HG03139 (cell line): ENCODE measurements at regions not wholly inside any gene's neighbourhood (a gene's known extent, or its start where the extent isn't known, plus 50 kb on each side); places are given as distances from the start of the nearest gene placed in this dataset.
"Not testable (repeated sequence)": the region's sequence is repeated elsewhere in the genome, so short reads cannot be mapped to it uniquely, and the experiment has no call there.

Experiments used
- ATAC-seq: cut with Tn5 transposase; IDR thresholded peaks from one replicate; pipeline ENCODE4 v1.9.1; 2021; ENCODE audit not compliant: unreplicated experiment

GRCh38 chr2:113386780-113387433 is 50.6 kb upstream of the ZNG1B start:
- not testable (repeated sequence) for ATAC-seq

DNA sequence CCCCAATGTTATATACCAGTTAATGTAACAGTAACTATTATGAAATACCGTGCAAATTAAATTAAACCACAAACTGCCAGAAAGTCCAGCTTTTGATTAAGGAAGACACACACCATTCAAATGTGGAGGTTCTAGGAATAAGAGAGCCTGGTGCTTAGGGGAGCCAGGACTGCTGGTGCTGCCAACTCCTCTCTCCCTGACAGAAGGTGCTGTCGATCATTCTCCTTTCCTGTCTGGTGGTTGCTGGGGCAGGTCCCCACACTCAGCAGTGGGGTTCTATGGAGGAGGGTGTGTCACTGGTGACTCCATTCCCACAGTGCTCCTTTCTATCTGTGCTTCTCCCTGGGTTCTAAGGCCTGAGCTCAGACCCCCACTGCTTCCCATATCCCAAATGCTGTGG is 57.9 kb upstream of the ZNG1B start:
- not testable (repeated sequence) for ATAC-seq

DNA sequence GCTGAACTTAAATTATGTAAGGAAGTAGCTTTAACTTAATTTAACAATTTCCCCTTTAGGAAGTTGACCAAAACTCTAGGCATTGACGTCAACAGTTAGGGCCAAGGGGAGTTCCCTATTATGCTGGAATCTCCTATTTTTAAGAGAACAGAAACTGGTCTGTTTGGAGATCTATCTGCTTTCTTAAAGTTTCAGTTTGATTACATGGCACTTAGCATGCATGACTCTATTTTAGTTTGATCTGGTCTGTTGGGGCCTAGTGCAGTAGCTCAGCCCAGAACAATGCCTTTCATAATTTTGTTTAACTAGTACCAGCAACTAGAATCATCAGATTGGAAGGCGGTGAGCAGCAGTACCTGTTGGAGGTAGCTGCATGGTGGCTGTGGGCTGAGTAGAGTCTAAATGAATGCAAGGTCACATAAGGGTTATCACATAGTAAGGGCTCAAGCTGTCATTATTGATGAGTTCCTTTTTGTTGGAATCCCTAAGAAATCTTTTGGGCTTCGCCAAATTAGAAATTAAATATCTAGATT is 60.5 kb upstream of the ZNG1B start:
- ATAC-seq: peak; percentile 68

- peak; percentile 22 for ATAC-seq
Observed at GRCh38 chr2:113376253-113376912, 61.1 kb upstream of the ZNG1B start.

GRCh38 chr2:113374857-113375256 is 62.6 kb upstream of the ZNG1B start:
- not testable (repeated sequence) for ATAC-seq

- not testable (repeated sequence) for ATAC-seq
Observed at GRCh38 chr2:113372258-113372834, 65.1 kb upstream of the ZNG1B start.

DNA sequence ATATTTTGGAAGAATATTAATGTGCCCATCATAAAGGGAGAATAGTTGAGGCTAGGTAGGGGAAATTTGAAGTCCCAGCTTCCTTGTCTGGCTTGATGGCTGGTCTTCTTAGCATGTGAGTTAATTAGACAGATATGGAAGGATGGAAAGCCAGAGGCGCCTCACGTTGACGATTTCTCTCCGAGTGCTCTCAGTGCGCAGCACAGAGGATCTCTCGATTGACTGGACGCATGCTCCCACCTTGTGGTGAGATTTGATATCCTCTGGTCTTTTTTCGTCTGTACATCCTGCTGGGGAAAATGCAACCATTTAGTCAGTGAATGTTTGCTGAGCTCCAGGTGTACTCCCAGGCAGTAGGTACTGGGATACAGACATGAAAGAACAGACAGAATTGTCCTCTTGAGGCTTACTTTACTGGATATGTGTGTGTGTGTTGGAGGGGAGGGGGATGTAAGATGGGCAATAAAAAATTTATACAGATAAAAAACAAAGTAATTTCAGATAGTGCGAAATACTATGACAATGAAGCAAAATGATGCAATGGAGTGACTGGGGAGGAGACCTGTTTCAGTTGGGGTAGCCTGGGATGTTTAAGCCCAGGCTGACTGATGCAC is 66.9 kb upstream of the ZNG1B start:
- ATAC-seq: no peak

DNA sequence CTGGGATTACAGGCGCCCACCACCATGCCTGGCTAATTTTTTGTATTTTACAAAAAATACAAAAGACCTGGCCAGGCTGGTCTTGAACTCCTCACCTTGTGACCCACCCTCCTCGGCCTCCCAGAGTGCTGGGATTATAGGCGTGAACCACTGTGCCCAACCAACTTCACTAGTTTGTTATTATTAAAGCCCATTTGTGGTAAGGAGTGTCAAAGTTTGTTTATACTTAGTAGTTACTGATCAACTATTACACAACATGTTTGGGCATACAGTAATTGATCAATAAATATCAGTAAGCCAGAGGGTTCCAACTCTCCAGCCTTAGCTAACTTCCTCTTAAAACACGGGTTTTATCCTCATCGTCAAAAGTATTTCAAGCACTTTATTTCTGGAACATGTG is 67.5 kb upstream of the ZNG1B start:
- ATAC-seq: no peak

GRCh38 chr2:113368581-113368980 is 68.9 kb upstream of the ZNG1B start:
- ATAC-seq: not testable (repeated sequence)

- ATAC-seq: not testable (repeated sequence)
Observed at GRCh38 chr2:113366821-113367220, 70.7 kb upstream of the ZNG1B start.

DNA sequence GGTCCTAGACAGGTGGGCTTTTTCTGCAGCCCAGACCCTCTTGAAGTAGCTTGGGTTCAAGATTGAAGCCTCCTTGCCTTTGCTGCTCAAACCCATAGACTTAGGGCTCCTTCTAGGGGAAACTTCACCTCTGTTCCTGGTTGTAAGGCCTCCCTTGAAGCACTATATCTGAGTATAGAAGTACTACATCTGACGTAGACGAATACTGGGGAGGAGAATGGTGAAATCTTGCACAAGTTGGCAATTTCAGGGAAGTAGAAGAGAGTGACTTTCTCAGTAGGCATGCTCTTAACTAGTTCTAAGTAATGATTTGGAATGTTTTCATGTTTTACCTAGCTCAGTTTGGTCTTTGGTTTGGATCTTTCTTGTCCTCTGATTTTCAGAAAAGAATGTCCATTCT is 71.7 kb upstream of the ZNG1B start:
- ATAC-seq: not testable (repeated sequence)

DNA sequence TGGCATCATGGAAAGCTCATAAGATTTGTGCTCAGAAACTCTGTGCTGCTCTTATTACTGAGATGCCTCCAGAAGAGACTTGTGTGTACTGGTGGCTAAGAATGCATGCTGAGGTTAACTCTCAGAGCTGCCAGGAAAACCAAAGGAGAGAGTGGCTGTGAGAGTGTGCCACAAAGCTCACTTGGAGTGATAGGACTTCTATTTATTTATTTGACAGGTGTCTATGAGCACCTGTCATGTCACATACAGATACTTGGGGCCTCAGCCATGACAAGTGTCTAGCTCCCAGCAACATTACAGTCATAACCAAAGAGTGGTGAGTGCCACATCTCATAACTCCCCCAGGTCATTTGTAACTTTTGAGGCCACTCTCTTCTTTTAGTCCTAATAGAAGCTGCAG is 72.2 kb upstream of the ZNG1B start:
- ATAC-seq: not testable (repeated sequence)

- no peak for ATAC-seq
Observed at GRCh38 chr2:113361051-113361450, 76.4 kb upstream of the ZNG1B start.

GRCh38 chr2:113357071-113357470 is 78.3 kb upstream of the PAX8 start:
- no peak for ATAC-seq

- not testable (repeated sequence) for ATAC-seq
Observed at GRCh38 chr2:113356284-113356683, 77.6 kb upstream of the PAX8 start.

- not testable (repeated sequence) for ATAC-seq
Observed at GRCh38 chr2:113355339-113356015, 76.8 kb upstream of the PAX8 start.

GRCh38 chr2:113351375-113352355 is 72.9 kb upstream of the PAX8 start:
- no peak for ATAC-seq

DNA sequence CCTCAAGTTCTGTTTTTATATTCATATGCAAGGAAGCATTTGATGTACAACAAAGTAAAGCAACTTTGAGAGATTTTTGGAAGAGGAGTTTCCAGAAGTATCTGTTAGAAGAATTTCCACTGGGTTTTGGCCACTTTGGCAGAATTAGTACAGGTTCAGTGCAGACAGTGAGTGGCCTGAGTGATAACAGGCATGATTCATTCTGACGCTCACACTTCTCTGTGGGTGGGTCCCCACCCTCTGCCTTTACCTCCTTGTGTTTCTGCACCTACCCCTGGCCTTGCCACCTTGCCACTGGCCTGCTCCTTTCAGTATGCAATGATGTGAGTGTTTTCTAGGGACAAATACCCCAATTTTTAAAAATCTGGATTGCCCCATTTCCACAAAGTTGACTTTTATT is 65.1 kb upstream of the PAX8 start:
- ATAC-seq: not testable (repeated sequence)

DNA sequence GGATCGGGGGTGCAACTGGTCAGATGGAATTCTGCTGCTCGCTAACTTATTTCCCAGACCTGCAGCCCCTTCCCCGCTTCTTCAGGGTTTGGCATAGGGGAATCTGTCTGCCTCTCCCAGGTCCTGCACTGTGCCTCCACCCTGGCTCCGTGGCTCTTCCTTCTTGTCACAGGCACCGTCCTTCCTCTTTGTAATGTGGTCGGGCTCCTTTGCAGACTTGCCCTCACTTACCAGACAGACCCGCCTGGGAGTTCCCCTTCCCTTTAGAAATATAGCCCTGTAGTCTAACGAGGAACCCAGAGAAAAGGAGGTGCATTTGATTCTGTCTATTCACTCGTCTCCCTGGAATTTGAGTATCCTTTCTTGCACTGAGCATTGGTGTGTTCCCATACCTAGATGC is 63.9 kb upstream of the PAX8 start:
- no peak for ATAC-seq

DNA sequence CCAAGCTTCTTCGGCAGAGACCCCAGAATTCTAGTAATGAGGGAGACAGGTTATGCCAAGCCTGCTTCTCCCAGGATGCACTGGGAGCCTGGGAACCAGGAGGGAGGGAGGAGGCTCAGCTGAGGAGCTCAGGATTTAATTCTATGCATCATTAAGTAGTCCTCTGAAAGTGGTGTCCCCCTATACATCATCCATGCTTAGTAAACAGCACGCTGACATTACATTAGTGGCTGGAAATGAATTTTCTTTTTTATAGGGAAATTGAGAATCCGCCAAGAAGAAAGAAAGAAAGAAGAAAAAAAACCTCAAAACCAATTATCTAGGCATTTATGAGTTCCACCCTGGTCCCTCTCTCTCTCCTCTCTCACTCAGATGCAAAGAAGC is 63.1 kb upstream of the PAX8 start:
- not testable (repeated sequence) for ATAC-seq
